ENCODE measurements at regions not wholly inside any gene's neighbourhood (a gene's known extent, or its start where the extent isn't known, plus 50 kb on each side); places are given as distances from the start of the nearest gene placed in this dataset.

- H3K9me3 ChIP-seq (ENCODE audit: control insufficient read depth in 1 of 2, insufficient read depth in 1 of 2, low read length in 2 of 2): no peaks in the 10 kb centered on the region
- DNase-seq: no peak
- Mint-ChIP-seq H3K27me3 (no peaks in the 10 kb centered on the region), H3K9me3 (no peaks in the 10 kb centered on the region), H3K4me1 (ENCODE audit: low read depth) (peaks cover 24% of the 10 kb centered on the region), H3K27ac (peak overlapping the region; percentile 86), H3K4me3 (peak overlapping the region; percentile 12), H3K36me3 (ENCODE audit: low read depth) (no peaks in the 10 kb centered on the region)
- H3K36me3 ChIP-seq (ENCODE audit: insufficient read depth, low read length): no peaks in the 10 kb centered on the region
- ATAC-seq (ENCODE audit: poor library complexity): no peak
- CTCF ChIA-PET: interaction anchor here (2.2 to 5.5 kb wide), 5 partner anchors 8 to 488 kb away, joined by 18 to 172 read pairs (median 25); no protein-coding TSS in a partner anchor
- H3K27me3 ChIP-seq (ENCODE audit: control insufficient read depth in 1 of 2, insufficient read depth in 2 of 2, low read length in 2 of 2): no peaks in the 10 kb centered on the region
- POLR2A ChIA-PET: interaction anchor here (0.6 to 3.2 kb wide), 16 partner anchors 8 to 207 kb away, joined by 3 to 26 read pairs (median 6); no protein-coding TSS in a partner anchor
- no peak overlapping the region for H3K4me3 ChIP-seq (ENCODE audit: low read length)
- TF ChIP-seq CTCF (IDR thresholded peaks at IDR 0.05): no peak
- intact Hi-C loops (cut with DNase I, micrococcal nuclease): loop anchor here (1.0 to 5.0 kb wide), 8 partner anchors 72 to 1017 kb away; no protein-coding TSS in a partner anchor
- H3K4me1 ChIP-seq (ENCODE audit: insufficient read depth, low read length): peaks cover 16% of the 10 kb centered on the region
- peak overlapping the region in 1 of 2 donors; percentile 83 for H3K27ac ChIP-seq (ENCODE audit: low read depth in 1 of 2, low read length in 2 of 2)
Observed at GRCh38 chr1:66444438-66445265, 89.3 kb upstream of the SGIP1 start.

- peak overlapping the region; percentile 86 for H3K27ac Mint-ChIP-seq
- peak; percentile 4 for TF ChIP-seq CTCF (IDR thresholded peaks at IDR 0.05)
- H3K4me1 Mint-ChIP-seq (ENCODE audit: low read depth): peaks cover 24% of the 10 kb centered on the region
- Histone ChIP-seq H3K27ac (ENCODE audit: low read depth in 1 of 2, low read length in 2 of 2) (peak overlapping the region; percentile 63 to 83), H3K4me1 (ENCODE audit: insufficient read depth, low read length) (peaks cover 16% of the 10 kb centered on the region), H3K36me3 (ENCODE audit: insufficient read depth, low read length) (no peaks in the 10 kb centered on the region), H3K9me3 (ENCODE audit: control insufficient read depth in 1 of 2, insufficient read depth in 1 of 2, low read length in 2 of 2) (no peaks in the 10 kb centered on the region), H3K4me3 (ENCODE audit: low read length) (peak overlapping the region; percentile 17), H3K27me3 (ENCODE audit: control insufficient read depth in 1 of 2, insufficient read depth in 2 of 2, low read length in 2 of 2) (no peaks in the 10 kb centered on the region)
- CTCF ChIA-PET: interaction anchor here (1.0 to 5.5 kb wide), 36 partner anchors 9 to 1015 kb away, joined by 3 to 172 read pairs (median 6); no protein-coding TSS in a partner anchor
- no peaks in the 10 kb centered on the region for H3K27me3 Mint-ChIP-seq
- DNase-seq (peak; percentile 31 to 80 (median 50)), ATAC-seq (ENCODE audit: poor library complexity) (peak; percentile 87)
- POLR2A ChIA-PET: interaction anchor here (0.7 to 3.2 kb wide), 22 partner anchors 9 to 1192 kb away, joined by 3 to 26 read pairs (median 5); no protein-coding TSS in a partner anchor
- no peaks in the 10 kb centered on the region for H3K9me3 Mint-ChIP-seq
- intact Hi-C loops (cut with DNase I, micrococcal nuclease): loop anchor here (1.0 to 5.0 kb wide), 9 partner anchors 73 to 1018 kb away; no protein-coding TSS in a partner anchor
- no peaks in the 10 kb centered on the region for H3K36me3 Mint-ChIP-seq (ENCODE audit: low read depth)
- H3K4me3 Mint-ChIP-seq: peak overlapping the region; percentile 12
Observed at GRCh38 chr1:66445492-66446181, 88.3 kb upstream of the SGIP1 start.

- Histone ChIP-seq H3K9me3 (ENCODE audit: control insufficient read depth in 1 of 2, insufficient read depth in 1 of 2, low read length in 2 of 2) (no peaks in the 10 kb centered on the region), H3K27me3 (ENCODE audit: control insufficient read depth in 1 of 2, insufficient read depth in 2 of 2, low read length in 2 of 2) (no peaks in the 10 kb centered on the region), H3K4me3 (ENCODE audit: low read length) (no peak overlapping the region), H3K4me1 (ENCODE audit: insufficient read depth, low read length) (peaks cover 16% of the 10 kb centered on the region), H3K36me3 (ENCODE audit: insufficient read depth, low read length) (no peaks in the 10 kb centered on the region), H3K27ac (ENCODE audit: low read depth in 1 of 2, low read length in 2 of 2) (peak overlapping the region; percentile 63 to 83)
- POLR2A ChIA-PET: interaction anchor here (0.9 to 3.2 kb wide), 17 partner anchors 10 to 1192 kb away, joined by 3 to 26 read pairs (median 7); no protein-coding TSS in a partner anchor
- intact Hi-C loops (cut with DNase I, micrococcal nuclease): loop anchor here (1.0 to 5.0 kb wide), 7 partner anchors 74 to 1019 kb away; no protein-coding TSS in a partner anchor
- ATAC-seq (ENCODE audit: poor library complexity): peak; percentile 77
- peak; percentile 90 for TF ChIP-seq CTCF (IDR thresholded peaks at IDR 0.05)
- Mint-ChIP-seq H3K27ac (peak overlapping the region; percentile 86), H3K4me3 (peak overlapping the region; percentile 39), H3K9me3 (no peaks in the 10 kb centered on the region), H3K27me3 (no peaks in the 10 kb centered on the region), H3K36me3 (ENCODE audit: low read depth) (no peaks in the 10 kb centered on the region), H3K4me1 (ENCODE audit: low read depth) (peaks cover 24% of the 10 kb centered on the region)
- CTCF ChIA-PET: interaction anchor here (0.5 to 5.5 kb wide), 43 partner anchors 10 to 1016 kb away, joined by 3 to 172 read pairs (median 5); no protein-coding TSS in a partner anchor
- peak in 8 of 14 experiments; percentile 8 to 87 (median 34) for DNase-seq
Observed at GRCh38 chr1:66446261-66447001, 87.5 kb upstream of the SGIP1 start.
